HEK293 (cell line): ENCODE measurements at regions not wholly inside any gene's neighbourhood (a gene's known extent, or its start where the extent isn't known, plus 50 kb on each side); places are given as distances from the start of the nearest gene placed in this dataset.

ENCODE experiments used
- FEZF1 ChIP-seq: fragments of 450-650 bp; formaldehyde crosslinking; IDR thresholded peaks from 2 replicates; pipeline ENCODE4 v1.5.1; 2016; ENCODE audit warnings: missing biosample characterization, missing genetic modification characterization
- GLI2 ChIP-seq: fragments of 450-650 bp; formaldehyde crosslinking; IDR thresholded peaks from 2 replicates; pipeline ENCODE4; 2017; ENCODE audit warnings: missing biosample characterization, missing genetic modification characterization, low read depth, borderline replicate concordance
- GLI4 ChIP-seq: fragments of 450-650 bp; formaldehyde crosslinking; IDR thresholded peaks from 2 replicates; pipeline ENCODE4 v1.5.1; 2016; ENCODE audit warnings: missing biosample characterization, missing genetic modification characterization
- KLF10 ChIP-seq: fragments of 450-650 bp; IDR thresholded peaks from 2 replicates; pipeline ENCODE4 v1.5.1; 2018; ENCODE audit warnings: missing biosample characterization, mild to moderate bottlenecking, missing genetic modification characterization
- KLF9 ChIP-seq: fragments of 450-650 bp; formaldehyde crosslinking; IDR thresholded peaks from 2 replicates; pipeline ENCODE4 v1.5.1; 2016; ENCODE audit warnings: missing biosample characterization, missing genetic modification characterization, low read depth
- SP2 ChIP-seq: fragments of 450-650 bp; formaldehyde crosslinking; IDR thresholded peaks from 2 replicates; pipeline ENCODE4 v1.5.1; 2016; ENCODE audit warnings: missing biosample characterization, missing genetic modification characterization
- TRIM28 ChIP-seq: IDR thresholded peaks from 2 replicates; pipeline ENCODE4 v1.6.1; 2011; ENCODE audit warnings: low read length, control low read depth, borderline replicate concordance
- ZBTB21 ChIP-seq: fragments of 450-650 bp; formaldehyde crosslinking; IDR thresholded peaks from 2 replicates; pipeline ENCODE4 v1.5.1; 2017; ENCODE audit warnings: missing biosample characterization, missing genetic modification characterization
- ZFP37 ChIP-seq: fragments of 450-650 bp; formaldehyde crosslinking; IDR thresholded peaks from 2 replicates; pipeline ENCODE4 v1.5.1; 2016; ENCODE audit warnings: missing biosample characterization, missing genetic modification characterization
- ZNF10 ChIP-seq: fragments of 450-650 bp; formaldehyde crosslinking; IDR thresholded peaks from 2 replicates; pipeline ENCODE4 v1.5.1; 2017; ENCODE audit warnings: missing biosample characterization, missing genetic modification characterization
- ZNF121 ChIP-seq: fragments of 450-650 bp; formaldehyde crosslinking; IDR thresholded peaks from 2 replicates; pipeline ENCODE4 v1.5.1; 2016; ENCODE audit warnings: missing biosample characterization, missing genetic modification characterization
- ZNF16 ChIP-seq: fragments of 450-650 bp; formaldehyde crosslinking; IDR thresholded peaks from 2 replicates; pipeline ENCODE4 v1.5.1; 2016; ENCODE audit warnings: low read depth, missing biosample characterization, missing genetic modification characterization
- ZNF175 ChIP-seq: fragments of 450-650 bp; formaldehyde crosslinking; IDR thresholded peaks from 2 replicates; pipeline ENCODE4 v1.5.1; 2016; ENCODE audit warnings: missing biosample characterization, missing genetic modification characterization
- ZNF2 ChIP-seq: fragments of 450-650 bp; formaldehyde crosslinking; IDR thresholded peaks from 2 replicates; pipeline ENCODE4 v1.5.1; 2016; ENCODE audit warnings: missing biosample characterization, missing genetic modification characterization
- ZNF24 ChIP-seq: fragments of 450-650 bp; formaldehyde crosslinking; IDR thresholded peaks from 2 replicates; pipeline ENCODE4 v1.5.1; 2016; ENCODE audit warnings: missing biosample characterization, missing genetic modification characterization
- ZNF266 ChIP-seq: fragments of 450-650 bp; formaldehyde crosslinking; IDR thresholded peaks from 2 replicates; pipeline ENCODE4 v1.5.1; 2016; ENCODE audit warnings: missing biosample characterization, missing genetic modification characterization, low read depth
- ZNF335 ChIP-seq: fragments of 450-650 bp; formaldehyde crosslinking; conservative IDR thresholded peaks from 2 replicates; pipeline ENCODE4 v1.5.1; 2016; ENCODE audit warnings: missing biosample characterization, missing genetic modification characterization
- ZNF366 ChIP-seq: fragments of 450-650 bp; formaldehyde crosslinking; conservative IDR thresholded peaks from 2 replicates; pipeline ENCODE4 v1.5.1; 2016; ENCODE audit warnings: missing biosample characterization, missing genetic modification characterization
- ZNF426 ChIP-seq: fragments of 450-650 bp; formaldehyde crosslinking; IDR thresholded peaks from 2 replicates; pipeline ENCODE4 v1.5.1; 2017; ENCODE audit warnings: missing biosample characterization, missing genetic modification characterization, mild to moderate bottlenecking, inconsistent platforms, moderate library complexity
- ZNF501 ChIP-seq: fragments of 450-650 bp; formaldehyde crosslinking; IDR thresholded peaks from 2 replicates; pipeline ENCODE4 v1.5.1; 2016; ENCODE audit warnings: missing biosample characterization, missing genetic modification characterization
- ZNF514 ChIP-seq: fragments of 450-650 bp; formaldehyde crosslinking; IDR thresholded peaks from 2 replicates; pipeline ENCODE4 v1.5.1; 2016; ENCODE audit warnings: missing biosample characterization, missing genetic modification characterization
- ZNF571 ChIP-seq: fragments of 450-650 bp; formaldehyde crosslinking; IDR thresholded peaks from 2 replicates; pipeline ENCODE4 v1.5.0; 2017; ENCODE audit warnings: missing biosample characterization, missing genetic modification characterization
- ZNF585B ChIP-seq: fragments of 450-650 bp; formaldehyde crosslinking; IDR thresholded peaks from 2 replicates; pipeline ENCODE4 v1.5.1; 2016; ENCODE audit warnings: missing biosample characterization, missing genetic modification characterization
- ZNF596 ChIP-seq: fragments of 450-650 bp; IDR thresholded peaks from 2 replicates; pipeline ENCODE4 v1.5.0; 2018; ENCODE audit warnings: missing biosample characterization, mild to moderate bottlenecking, missing genetic modification characterization, moderate library complexity
- ZNF624 ChIP-seq: fragments of 450-650 bp; formaldehyde crosslinking; IDR thresholded peaks from 2 replicates; pipeline ENCODE4 v1.5.1; 2017; ENCODE audit warnings: missing biosample characterization, missing genetic modification characterization
- ZNF626 ChIP-seq: fragments of 450-650 bp; sonication (Bioruptor Pico); formaldehyde crosslinking; IDR thresholded peaks from 2 replicates; pipeline ENCODE4 v1.5.1; 2018; ENCODE audit warnings: missing biosample characterization, missing genetic modification characterization, inconsistent platforms
- ZNF658 ChIP-seq: fragments of 450-650 bp; formaldehyde crosslinking; IDR thresholded peaks from 2 replicates; pipeline ENCODE4; 2016; ENCODE audit warnings: missing biosample characterization, missing genetic modification characterization
- ZSCAN16 ChIP-seq: fragments of 450-650 bp; formaldehyde crosslinking; IDR thresholded peaks from 2 replicates; pipeline ENCODE4 v1.5.1; 2016; ENCODE audit warnings: missing biosample characterization, missing genetic modification characterization
- ZSCAN30 ChIP-seq: fragments of 450-650 bp; IDR thresholded peaks from 2 replicates; pipeline ENCODE4 v1.5.1; 2018; ENCODE audit warnings: missing biosample characterization, mild to moderate bottlenecking, missing genetic modification characterization, moderate library complexity
- TF ChIP-seq, protein P1 (sequence below): fragments of 450-650 bp; formaldehyde crosslinking; IDR thresholded peaks from 2 replicates; pipeline ENCODE4; 2016; ENCODE audit warnings: missing biosample characterization, missing genetic modification characterization
- TF ChIP-seq, protein P2 (sequence below): fragments of 450-650 bp; formaldehyde crosslinking; IDR thresholded peaks from 2 replicates; pipeline ENCODE4 v1.5.1; 2016; ENCODE audit warnings: missing biosample characterization, missing genetic modification characterization
- TF ChIP-seq, protein P3 (sequence below): fragments of 450-650 bp; formaldehyde crosslinking; IDR thresholded peaks from 2 replicates; pipeline ENCODE4 v1.5.1; 2016; ENCODE audit warnings: missing biosample characterization, missing genetic modification characterization, borderline replicate concordance
- TF ChIP-seq, protein P4 (sequence below): fragments of 450-650 bp; formaldehyde crosslinking; IDR thresholded peaks from 2 replicates; pipeline ENCODE4 v1.5.1; 2017; ENCODE audit warnings: missing biosample characterization, missing genetic modification characterization
- TF ChIP-seq, protein P5 (sequence below): fragments of 450-650 bp; formaldehyde crosslinking; IDR thresholded peaks from 2 replicates; pipeline ENCODE4 v1.5.1; 2016; ENCODE audit warnings: missing biosample characterization, missing genetic modification characterization

DNA sequence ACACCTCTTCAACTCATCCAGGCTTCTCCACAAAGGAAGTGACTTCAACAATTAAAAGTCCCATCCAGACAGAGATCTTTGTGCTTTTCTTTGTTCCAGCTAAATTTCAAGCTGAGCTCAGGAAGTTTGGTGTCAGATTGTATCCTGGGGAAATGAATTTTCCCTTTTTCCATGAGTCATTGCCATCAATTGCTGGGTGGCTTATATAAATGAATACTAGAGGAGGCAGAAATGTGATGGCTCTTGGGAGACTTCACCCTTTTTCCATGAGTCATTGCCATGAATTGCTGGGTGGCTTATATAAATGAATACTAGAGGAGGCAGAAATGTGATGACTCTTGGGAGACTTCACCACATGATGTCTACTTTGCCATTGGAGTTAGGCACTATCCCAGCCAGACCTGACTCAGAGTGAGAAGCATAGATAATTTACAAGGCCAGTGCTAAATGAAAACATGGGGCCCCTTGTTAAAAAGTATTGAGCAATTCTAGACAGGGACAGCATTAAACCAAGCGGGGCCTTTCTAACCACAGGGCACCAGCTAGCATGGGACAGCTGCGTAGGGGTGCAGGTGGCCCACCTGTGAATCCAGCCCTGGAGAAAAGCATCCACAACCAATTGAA is 339.2 kb upstream of the PODXL start (continued):
- TF ChIP-seq ZNF175 (tag by site-specific recombination) (no peak), ZNF121 (tag by site-specific recombination) (no peak), ZNF335 (tag by site-specific recombination) (peak; percentile 83), ZNF10 (no peak), ZNF514 (tag by site-specific recombination) (no peak), GLI4 (tag by site-specific recombination) (no peak), SP2 (tag by site-specific recombination) (no peak), ZNF266 (tag by site-specific recombination) (no peak), ZSCAN16 (tag by site-specific recombination) (no peak), ZBTB21 (tag by site-specific recombination) (peak; percentile 69), GLI2 (tag by site-specific recombination) (peak; percentile 31; the same call in 1 of the 2 replicates), ZNF658 (tag by site-specific recombination) (no peak), ZNF501 (tag by site-specific recombination) (no peak; the same call in 1 of the 2 replicates), ZNF16 (tag by site-specific recombination) (no peak), FEZF1 (0 out of 2 replicates have a peak, but pooled peaks have one; percentile 43), ZNF24 (tag by site-specific recombination) (peak; percentile 74), ZFP37 (tag by site-specific recombination) (no peak), ZNF596 (no peak), ZNF426 (no peak), ZSCAN30 (peak; percentile 13; the same call in 1 of the 2 replicates), ZNF585B (tag by site-specific recombination) (no peak), TRIM28 (no peak), ZNF2 (no peak; the same call in 1 of the 2 replicates), KLF9 (tag by site-specific recombination) (no peak), KLF10 (tag by site-specific recombination) (peak; percentile 28; the same call in 1 of the 2 replicates), ZNF366 (tag by site-specific recombination) (no peak), ZNF571 (tag by site-specific recombination) (no peak), ZNF624 (no peak), ZNF626 (tag by site-specific recombination) (no peak)
- TF ChIP-seq, protein P1, sequence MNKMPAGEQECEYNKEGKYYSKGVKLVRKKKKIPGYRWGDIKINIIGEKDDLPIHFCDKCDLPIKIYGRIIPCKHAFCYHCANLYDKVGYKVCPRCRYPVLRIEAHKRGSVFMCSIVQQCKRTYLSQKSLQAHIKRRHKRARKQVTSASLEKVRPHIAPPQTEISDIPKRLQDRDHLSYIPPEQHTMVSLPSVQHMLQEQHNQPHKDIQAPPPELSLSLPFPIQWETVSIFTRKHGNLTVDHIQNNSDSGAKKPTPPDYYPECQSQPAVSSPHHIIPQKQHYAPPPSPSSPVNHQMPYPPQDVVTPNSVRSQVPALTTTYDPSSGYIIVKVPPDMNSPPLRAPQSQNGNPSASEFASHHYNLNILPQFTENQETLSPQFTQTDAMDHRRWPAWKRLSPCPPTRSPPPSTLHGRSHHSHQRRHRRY (tag by site-specific recombination), result no peak
- TF ChIP-seq, protein P2, sequence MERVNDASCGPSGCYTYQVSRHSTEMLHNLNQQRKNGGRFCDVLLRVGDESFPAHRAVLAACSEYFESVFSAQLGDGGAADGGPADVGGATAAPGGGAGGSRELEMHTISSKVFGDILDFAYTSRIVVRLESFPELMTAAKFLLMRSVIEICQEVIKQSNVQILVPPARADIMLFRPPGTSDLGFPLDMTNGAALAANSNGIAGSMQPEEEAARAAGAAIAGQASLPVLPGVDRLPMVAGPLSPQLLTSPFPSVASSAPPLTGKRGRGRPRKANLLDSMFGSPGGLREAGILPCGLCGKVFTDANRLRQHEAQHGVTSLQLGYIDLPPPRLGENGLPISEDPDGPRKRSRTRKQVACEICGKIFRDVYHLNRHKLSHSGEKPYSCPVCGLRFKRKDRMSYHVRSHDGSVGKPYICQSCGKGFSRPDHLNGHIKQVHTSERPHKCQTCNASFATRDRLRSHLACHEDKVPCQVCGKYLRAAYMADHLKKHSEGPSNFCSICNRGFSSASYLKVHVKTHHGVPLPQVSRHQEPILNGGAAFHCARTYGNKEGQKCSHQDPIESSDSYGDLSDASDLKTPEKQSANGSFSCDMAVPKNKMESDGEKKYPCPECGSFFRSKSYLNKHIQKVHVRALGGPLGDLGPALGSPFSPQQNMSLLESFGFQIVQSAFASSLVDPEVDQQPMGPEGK, result no peak
- TF ChIP-seq, protein P3, sequence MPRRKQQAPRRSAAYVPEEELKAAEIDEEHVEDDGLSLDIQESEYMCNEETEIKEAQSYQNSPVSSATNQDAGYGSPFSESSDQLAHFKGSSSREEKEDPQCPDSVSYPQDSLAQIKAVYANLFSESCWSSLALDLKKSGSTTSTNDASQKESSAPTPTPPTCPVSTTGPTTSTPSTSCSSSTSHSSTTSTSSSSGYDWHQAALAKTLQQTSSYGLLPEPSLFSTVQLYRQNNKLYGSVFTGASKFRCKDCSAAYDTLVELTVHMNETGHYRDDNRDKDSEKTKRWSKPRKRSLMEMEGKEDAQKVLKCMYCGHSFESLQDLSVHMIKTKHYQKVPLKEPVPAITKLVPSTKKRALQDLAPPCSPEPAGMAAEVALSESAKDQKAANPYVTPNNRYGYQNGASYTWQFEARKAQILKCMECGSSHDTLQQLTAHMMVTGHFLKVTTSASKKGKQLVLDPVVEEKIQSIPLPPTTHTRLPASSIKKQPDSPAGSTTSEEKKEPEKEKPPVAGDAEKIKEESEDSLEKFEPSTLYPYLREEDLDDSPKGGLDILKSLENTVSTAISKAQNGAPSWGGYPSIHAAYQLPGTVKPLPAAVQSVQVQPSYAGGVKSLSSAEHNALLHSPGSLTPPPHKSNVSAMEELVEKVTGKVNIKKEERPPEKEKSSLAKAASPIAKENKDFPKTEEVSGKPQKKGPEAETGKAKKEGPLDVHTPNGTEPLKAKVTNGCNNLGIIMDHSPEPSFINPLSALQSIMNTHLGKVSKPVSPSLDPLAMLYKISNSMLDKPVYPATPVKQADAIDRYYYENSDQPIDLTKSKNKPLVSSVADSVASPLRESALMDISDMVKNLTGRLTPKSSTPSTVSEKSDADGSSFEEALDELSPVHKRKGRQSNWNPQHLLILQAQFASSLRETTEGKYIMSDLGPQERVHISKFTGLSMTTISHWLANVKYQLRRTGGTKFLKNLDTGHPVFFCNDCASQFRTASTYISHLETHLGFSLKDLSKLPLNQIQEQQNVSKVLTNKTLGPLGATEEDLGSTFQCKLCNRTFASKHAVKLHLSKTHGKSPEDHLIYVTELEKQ (tag by site-specific recombination), result peak; percentile 20; the same call in 1 of the 2 replicates
- TF ChIP-seq, protein P4, sequence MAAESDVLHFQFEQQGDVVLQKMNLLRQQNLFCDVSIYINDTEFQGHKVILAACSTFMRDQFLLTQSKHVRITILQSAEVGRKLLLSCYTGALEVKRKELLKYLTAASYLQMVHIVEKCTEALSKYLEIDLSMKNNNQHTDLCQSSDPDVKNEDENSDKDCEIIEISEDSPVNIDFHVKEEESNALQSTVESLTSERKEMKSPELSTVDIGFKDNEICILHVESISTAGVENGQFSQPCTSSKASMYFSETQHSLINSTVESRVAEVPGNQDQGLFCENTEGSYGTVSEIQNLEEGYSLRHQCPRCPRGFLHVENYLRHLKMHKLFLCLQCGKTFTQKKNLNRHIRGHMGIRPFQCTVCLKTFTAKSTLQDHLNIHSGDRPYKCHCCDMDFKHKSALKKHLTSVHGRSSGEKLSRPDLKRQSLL (tag by site-specific recombination), result no peak
- TF ChIP-seq, protein P5, sequence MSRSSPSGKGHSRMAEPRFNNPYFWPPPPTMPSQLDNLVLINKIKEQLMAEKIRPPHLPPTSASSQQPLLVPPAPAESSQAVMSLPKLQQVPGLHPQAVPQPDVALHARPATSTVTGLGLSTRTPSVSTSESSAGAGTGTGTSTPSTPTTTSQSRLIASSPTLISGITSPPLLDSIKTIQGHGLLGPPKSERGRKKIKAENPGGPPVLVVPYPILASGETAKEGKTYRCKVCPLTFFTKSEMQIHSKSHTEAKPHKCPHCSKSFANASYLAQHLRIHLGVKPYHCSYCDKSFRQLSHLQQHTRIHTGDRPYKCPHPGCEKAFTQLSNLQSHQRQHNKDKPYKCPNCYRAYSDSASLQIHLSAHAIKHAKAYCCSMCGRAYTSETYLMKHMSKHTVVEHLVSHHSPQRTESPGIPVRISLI (tag by site-specific recombination), result no peak
